Left lobe of liver (tissue), 2 donors: ENCODE measurements at regions not wholly inside any gene's neighbourhood (a gene's known extent, or its start where the extent isn't known, plus 50 kb on each side); places are given as distances from the start of the nearest gene placed in this dataset.

Experiments used
- ATAC-seq: fragments of 200-7000 bp; cut with Tn5 transposase; one replicate; pipeline ENCODE4 v1.9.1; 2020; ENCODE audit warnings: mild to moderate bottlenecking, moderate library complexity
- DNase-seq: peaks from one replicate; pipeline ENCODE4 v3.0.0-alpha.2; 2020; ENCODE audit warnings: low spot score
- donor health status: DM: no; HTN: no; CAD: no; lungs with moderate emphysema.
- donor health status: DM: no; HTN: yes; CAD: no.

GRCh38 chr1:60987904-60988303 is 94.5 kb upstream of the NFIA start:
- DNase-seq, result no peak
- ATAC-seq, result no peak

GRCh38 chr1:60984062-60984799 is 98.1 kb upstream of the NFIA start:
- ATAC-seq (no peak), DNase-seq (no peak)

- DNase-seq (no peak), ATAC-seq (no peak)
Observed at GRCh38 chr1:60983701-60984061, 98.7 kb upstream of the NFIA start.

GRCh38 chr1:60982539-60982938 is 99.8 kb upstream of the NFIA start:
- no peak for ATAC-seq
- no peak for DNase-seq

GRCh38 chr1:60981357-60981756 is 101.0 kb upstream of the NFIA start:
- DNase-seq (no peak), ATAC-seq (peak; percentile 89)

GRCh38 chr1:60978421-60979357 is 103.7 kb upstream of the NFIA start:
- ATAC-seq (peak; percentile 84), DNase-seq (no peak)

- DNase-seq (no peak), ATAC-seq (no peak)
Observed at GRCh38 chr1:60977661-60978060, 104.7 kb upstream of the NFIA start.

GRCh38 chr1:60974524-60975372 is 107.6 kb upstream of the NFIA start:
- no peak for ATAC-seq
- DNase-seq, result no peak

GRCh38 chr1:60973668-60974067 is 108.7 kb upstream of the NFIA start:
- no peak for ATAC-seq
- DNase-seq, result no peak

- DNase-seq, result no peak
- no peak for ATAC-seq
Observed at GRCh38 chr1:60972841-60973364, 109.5 kb upstream of the NFIA start.

GRCh38 chr1:60971330-60971729 is 111.0 kb upstream of the NFIA start:
- DNase-seq (no peak), ATAC-seq (no peak)

GRCh38 chr1:60969971-60970509 is 112.3 kb upstream of the NFIA start:
- DNase-seq, result no peak
- peak; percentile 77 for ATAC-seq

- no peak for DNase-seq
- ATAC-seq, result no peak
Observed at GRCh38 chr1:60965280-60965854, 117.0 kb upstream of the NFIA start.

GRCh38 chr1:60963167-60963940 is 119.0 kb upstream of the NFIA start:
- ATAC-seq, result no peak
- no peak for DNase-seq

GRCh38 chr1:60960891-60961461 is 121.4 kb upstream of the NFIA start:
- ATAC-seq, result no peak
- no peak for DNase-seq

GRCh38 chr1:60959701-60960100 is 122.7 kb upstream of the NFIA start:
- ATAC-seq (no peak), DNase-seq (no peak)

- ATAC-seq (no peak), DNase-seq (no peak)
Observed at GRCh38 chr1:60958001-60958400, 124.4 kb upstream of the NFIA start.

GRCh38 chr1:60956520-60956919 is 125.8 kb upstream of the NFIA start:
- DNase-seq (no peak), ATAC-seq (no peak)

- no peak for DNase-seq
Observed at GRCh38 chr1:60952612-60953111, 129.7 kb upstream of the NFIA start.

More at GRCh38 chr1:60952612-60953111, 129.7 kb upstream of the NFIA start:
- ATAC-seq, result no peak
